CD14-positive monocyte (primary cell): ENCODE measurements at regions not wholly inside any gene's neighbourhood (a gene's known extent, or its start where the extent isn't known, plus 50 kb on each side); places are given as distances from the start of the nearest gene placed in this dataset.

ENCODE experiments used
- DNase-seq, 3 donors: peaks; one replicate each; pipeline ENCODE4 v3.0.0-alpha.2; 2011 to 2022
- H2AFZ ChIP-seq: 2 replicates; pipeline ENCODE4 v1.6.0; 2012; ENCODE audit warnings: mild to moderate bottlenecking, low read depth, low read length, inconsistent platforms; ENCODE audit not compliant: insufficient read depth, poor library complexity, severe bottlenecking
- H3K27ac ChIP-seq, 2 donors: 1 replicate in 1 of 2; 2 replicates in 1 of 2; pipeline ENCODE4 v1.5.1; 2012 to 2013; ENCODE audit warnings: low read length in 2 of 2, control low read depth in 1 of 2, inconsistent platforms in 1 of 2, low read depth in 1 of 2, mild to moderate bottlenecking in 1 of 2
- H3K27me3 ChIP-seq, 2 donors: one replicate each; pipeline versions ENCODE4 v1.6.0 to v1.6.1; 2011 to 2013; ENCODE audit warnings: low read length in 2 of 2; ENCODE audit not compliant: control insufficient read depth in 2 of 2, insufficient read depth in 2 of 2
- H3K36me3 ChIP-seq, 2 donors: replicated peaks in 1 of 2; 1 replicate in 1 of 2; 2 replicates in 1 of 2; pipeline versions ENCODE4 v1.5.1 to v1.6.1; 2012 to 2013; ENCODE audit warnings: low read length in 2 of 2, control low read depth in 1 of 2, inconsistent platforms in 1 of 2, mild to moderate bottlenecking in 1 of 2; ENCODE audit not compliant: insufficient read depth in 2 of 2, control insufficient read depth in 1 of 2
- H3K4me1 ChIP-seq, 2 donors: 1 replicate in 1 of 2; 2 replicates in 1 of 2; pipeline versions ENCODE4 v1.5.1 to v1.6.1; 2012 to 2013; ENCODE audit warnings: low read length in 2 of 2, control low read depth in 1 of 2, inconsistent platforms in 1 of 2, mild to moderate bottlenecking in 1 of 2, moderate library complexity in 1 of 2; ENCODE audit not compliant: insufficient read depth in 2 of 2, control insufficient read depth in 1 of 2
- H3K4me2 ChIP-seq: replicated peaks from 2 replicates; pipeline ENCODE3; 2012; ENCODE audit warnings: low read length, moderate library complexity, mild to moderate bottlenecking; ENCODE audit not compliant: poor library complexity, severe bottlenecking; ENCODE audit errors: extremely low read depth
- H3K4me3 ChIP-seq, 3 experiments: fragments of 200-600 bp in 1 of 3; sonication (generic) in 1 of 3; replicated peaks in 1 of 3; 1 replicate in 2 of 3; 2 replicates in 1 of 3; pipeline ENCODE4 v1.5.1; 2011 to 2013; ENCODE audit warnings: low read length in 3 of 3, mild to moderate bottlenecking in 3 of 3, control low read depth in 2 of 3, low read depth in 2 of 3, inconsistent platforms in 1 of 3, moderate library complexity in 1 of 3
- H3K79me2 ChIP-seq: 2 replicates; pipeline ENCODE4 v1.6.0; 2012; ENCODE audit warnings: mild to moderate bottlenecking, control low read depth, inconsistent platforms, low read length, moderate library complexity; ENCODE audit not compliant: insufficient read depth
- H3K9ac ChIP-seq: 2 replicates; pipeline ENCODE4 v1.6.0; 2017; ENCODE audit warnings: low read length, mild to moderate bottlenecking; ENCODE audit not compliant: insufficient read depth, poor library complexity, severe bottlenecking
- H3K9me3 ChIP-seq, 2 donors: replicated peaks in 1 of 2; 1 replicate in 1 of 2; 2 replicates in 1 of 2; pipeline versions ENCODE4 v1.5.1 to v1.6.1; 2012 to 2013; ENCODE audit warnings: low read length in 2 of 2, control low read depth in 1 of 2; ENCODE audit not compliant: control insufficient read depth in 1 of 2, insufficient read depth in 1 of 2
- H4K20me1 ChIP-seq: 2 replicates; pipeline ENCODE4 v1.6.0; 2012; ENCODE audit warnings: mild to moderate bottlenecking, low read length, control low read depth, moderate library complexity; ENCODE audit not compliant: insufficient read depth
- H3K27ac Mint-ChIP-seq, 7 donors: one replicate each; pipeline ENCODE4 v1.8.0; 2020; ENCODE audit warnings: mild to moderate bottlenecking in 7 of 7, mixed read lengths in 7 of 7, moderate library complexity in 6 of 7, inconsistent platforms in 2 of 7
- H3K27me3 Mint-ChIP-seq, 3 donors: one replicate each; pipeline ENCODE4 v1.8.0; 2021 to 2022; ENCODE audit warnings: low read depth in 3 of 3, mild to moderate bottlenecking in 3 of 3, mixed read lengths in 3 of 3, moderate library complexity in 3 of 3, inconsistent platforms in 1 of 3
- H3K36me3 Mint-ChIP-seq, 2 donors: one replicate each; pipeline ENCODE4 v1.8.0; 2020; ENCODE audit warnings: mixed read lengths in 2 of 2, inconsistent platforms in 1 of 2, mild to moderate bottlenecking in 1 of 2
- H3K4me1 Mint-ChIP-seq: one replicate; pipeline ENCODE4 v1.8.0; 2020; ENCODE audit warnings: mild to moderate bottlenecking, mixed read lengths
- H3K4me3 Mint-ChIP-seq, 2 donors: one replicate each; pipeline ENCODE4 v1.8.0; 2020; ENCODE audit warnings: mild to moderate bottlenecking in 2 of 2, mixed read lengths in 2 of 2, moderate library complexity in 1 of 2
- H3K9me3 Mint-ChIP-seq, 7 donors: one replicate each; pipeline ENCODE4 v1.8.0; 2020 to 2022; ENCODE audit warnings: mixed read lengths in 7 of 7, mild to moderate bottlenecking in 6 of 7, moderate library complexity in 6 of 7, inconsistent platforms in 2 of 7
- WGBS: methylation state at CpG from one replicate; pipeline ENCODE4 v1.1.5; 2013; ENCODE audit warnings: missing lambda C conversion rate; ENCODE audit not compliant: insufficient coverage; 5-methylcytosine and 5-hydroxymethylcytosine counted together
- intact Hi-C, 2 donors: fragments of 100-400 bp; cut with micrococcal nuclease; formaldehyde crosslinking; loops; one replicate each; pipeline versions ENCODE4 v1.15.0 to v1.15.1; 2023
- TF ChIP-seq, protein P1 (sequence below): fragments of 200-600 bp; IDR thresholded peaks from one replicate; pipeline ENCODE4 v1.8.0; 2022; ENCODE audit warnings: antibody characterized with exemption, mild to moderate bottlenecking

DNA sequence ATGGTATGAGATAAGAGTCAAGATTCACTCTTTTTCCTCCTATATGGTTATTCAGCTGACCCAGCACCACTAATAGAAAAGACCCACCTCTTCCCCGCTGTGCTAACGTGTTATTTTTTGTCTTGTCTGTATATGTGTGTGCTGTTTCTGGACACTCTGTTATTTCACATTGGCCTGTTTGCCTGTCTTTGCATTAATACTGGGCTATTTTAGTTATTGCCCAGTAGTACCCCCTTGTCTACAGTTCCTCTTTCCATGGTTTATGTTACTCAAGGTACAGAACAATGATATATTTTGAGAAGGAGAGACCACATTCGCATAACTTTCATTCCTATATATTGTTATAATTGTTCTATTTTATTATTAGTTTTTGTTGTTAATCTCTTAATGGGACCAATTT lies 74.0 kb upstream of the SIAH1 start:
- H3K4me1 Mint-ChIP-seq: peaks cover 29% of the 10 kb centered on the region
- peaks cover 0 to 6% (median 0%) of the 10 kb centered on the region in 3 donors for H3K27me3 Mint-ChIP-seq
- no peak overlapping the region for H3K4me3 Mint-ChIP-seq
- Histone ChIP-seq H3K9me3 (no peaks in the 10 kb centered on the region), H3K9ac (no peak overlapping the region), H3K27me3 (no peaks in the 10 kb centered on the region), H3K4me2 (no peak overlapping the region), H3K27ac (peak overlapping the region in 1 of 2 donors; percentile 69), H3K4me3 (no peak overlapping the region), H3K79me2 (no peaks in the 10 kb centered on the region), H3K36me3 (no peaks in the 10 kb centered on the region), H4K20me1 (no peaks in the 10 kb centered on the region), H3K4me1 (peaks cover 19 to 28% of the 10 kb centered on the region in 2 donors), H2AFZ (no peak overlapping the region)
- H3K9me3 Mint-ChIP-seq: peaks cover 0 to 3% (median 0%) of the 10 kb centered on the region in 7 donors
- TF ChIP-seq, protein P1, sequence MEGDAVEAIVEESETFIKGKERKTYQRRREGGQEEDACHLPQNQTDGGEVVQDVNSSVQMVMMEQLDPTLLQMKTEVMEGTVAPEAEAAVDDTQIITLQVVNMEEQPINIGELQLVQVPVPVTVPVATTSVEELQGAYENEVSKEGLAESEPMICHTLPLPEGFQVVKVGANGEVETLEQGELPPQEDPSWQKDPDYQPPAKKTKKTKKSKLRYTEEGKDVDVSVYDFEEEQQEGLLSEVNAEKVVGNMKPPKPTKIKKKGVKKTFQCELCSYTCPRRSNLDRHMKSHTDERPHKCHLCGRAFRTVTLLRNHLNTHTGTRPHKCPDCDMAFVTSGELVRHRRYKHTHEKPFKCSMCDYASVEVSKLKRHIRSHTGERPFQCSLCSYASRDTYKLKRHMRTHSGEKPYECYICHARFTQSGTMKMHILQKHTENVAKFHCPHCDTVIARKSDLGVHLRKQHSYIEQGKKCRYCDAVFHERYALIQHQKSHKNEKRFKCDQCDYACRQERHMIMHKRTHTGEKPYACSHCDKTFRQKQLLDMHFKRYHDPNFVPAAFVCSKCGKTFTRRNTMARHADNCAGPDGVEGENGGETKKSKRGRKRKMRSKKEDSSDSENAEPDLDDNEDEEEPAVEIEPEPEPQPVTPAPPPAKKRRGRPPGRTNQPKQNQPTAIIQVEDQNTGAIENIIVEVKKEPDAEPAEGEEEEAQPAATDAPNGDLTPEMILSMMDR: no peak
- intact Hi-C loops: no loop called here
- no peak for DNase-seq
- H3K27ac Mint-ChIP-seq: peak overlapping the region; percentile 52 to 92 (median 86)
- no CpG with 5 or more reads among the region's 3 CpGs for WGBS
- H3K36me3 Mint-ChIP-seq: no peaks in the 10 kb centered on the region

DNA sequence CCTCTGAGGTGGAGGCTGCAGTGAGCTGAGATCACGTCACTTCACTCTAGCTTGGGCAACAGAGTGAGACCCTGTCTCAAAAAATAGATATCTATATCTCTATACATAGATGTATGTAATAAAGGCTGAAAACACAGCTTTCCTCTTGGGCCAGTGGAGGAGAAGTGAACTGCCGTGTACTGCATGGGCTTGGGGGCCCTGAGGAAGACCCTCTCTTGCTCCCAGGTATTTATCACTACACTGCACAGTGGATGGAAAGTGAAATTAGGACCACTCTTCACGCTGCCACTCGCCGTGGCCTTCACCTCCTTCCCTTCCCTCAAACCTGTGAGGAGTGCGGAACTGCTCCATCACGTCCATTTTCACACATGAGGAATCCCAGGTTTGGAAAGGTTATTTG lies 68.8 kb upstream of the SIAH1 start:
- no peaks in the 10 kb centered on the region for H3K9me3 ChIP-seq
- peaks cover 19 to 25% of the 10 kb centered on the region in 2 donors for H3K4me1 ChIP-seq
- H3K36me3 ChIP-seq: no peaks in the 10 kb centered on the region
- DNase-seq: no peak
- intact Hi-C loops: no loop called here
- H4K20me1 ChIP-seq: no peaks in the 10 kb centered on the region
- H3K27ac ChIP-seq: no peak overlapping the region
- no peaks in the 10 kb centered on the region for H3K36me3 Mint-ChIP-seq
- H3K4me3 ChIP-seq: no peak overlapping the region
- TF ChIP-seq, protein P1: no peak
- H3K79me2 ChIP-seq: no peaks in the 10 kb centered on the region
- no peak overlapping the region for H3K4me3 Mint-ChIP-seq
- peaks cover 0 to 2% (median 0%) of the 10 kb centered on the region in 7 donors for H3K9me3 Mint-ChIP-seq
- H3K27me3 Mint-ChIP-seq: peaks cover 1 to 5% (median 4%) of the 10 kb centered on the region in 3 donors
- peaks cover 20% of the 10 kb centered on the region for H3K4me1 Mint-ChIP-seq
- H3K27me3 ChIP-seq: no peaks in the 10 kb centered on the region
- 100% methylated on average over 3 of the region's 7 CpGs for WGBS
- H3K27ac Mint-ChIP-seq: peak overlapping the region in 2 of 7 donors; percentile 55 to 58
- H3K4me2 ChIP-seq: no peak overlapping the region
- no peak overlapping the region for H2AFZ ChIP-seq
- no peak overlapping the region for H3K9ac ChIP-seq
